ENCODE measurements at regions not wholly inside any gene's neighbourhood (a gene's known extent, or its start where the extent isn't known, plus 50 kb on each side); places are given as distances from the start of the nearest gene placed in this dataset.

- Histone ChIP-seq H3K27me3 (ENCODE audit: insufficient read depth, poor library complexity, severe bottlenecking) (no peaks in the 10 kb centered on the region), H3K27ac (replicated peaks) (no peak overlapping the region), H3K4me3 (replicated peaks; ENCODE audit: insufficient read depth, low read length) (no peak overlapping the region)
- no peak for DNase-seq (ENCODE audit: low read depth in 1 of 2, low spot score in 1 of 2)
- TF ChIP-seq, protein P1, sequence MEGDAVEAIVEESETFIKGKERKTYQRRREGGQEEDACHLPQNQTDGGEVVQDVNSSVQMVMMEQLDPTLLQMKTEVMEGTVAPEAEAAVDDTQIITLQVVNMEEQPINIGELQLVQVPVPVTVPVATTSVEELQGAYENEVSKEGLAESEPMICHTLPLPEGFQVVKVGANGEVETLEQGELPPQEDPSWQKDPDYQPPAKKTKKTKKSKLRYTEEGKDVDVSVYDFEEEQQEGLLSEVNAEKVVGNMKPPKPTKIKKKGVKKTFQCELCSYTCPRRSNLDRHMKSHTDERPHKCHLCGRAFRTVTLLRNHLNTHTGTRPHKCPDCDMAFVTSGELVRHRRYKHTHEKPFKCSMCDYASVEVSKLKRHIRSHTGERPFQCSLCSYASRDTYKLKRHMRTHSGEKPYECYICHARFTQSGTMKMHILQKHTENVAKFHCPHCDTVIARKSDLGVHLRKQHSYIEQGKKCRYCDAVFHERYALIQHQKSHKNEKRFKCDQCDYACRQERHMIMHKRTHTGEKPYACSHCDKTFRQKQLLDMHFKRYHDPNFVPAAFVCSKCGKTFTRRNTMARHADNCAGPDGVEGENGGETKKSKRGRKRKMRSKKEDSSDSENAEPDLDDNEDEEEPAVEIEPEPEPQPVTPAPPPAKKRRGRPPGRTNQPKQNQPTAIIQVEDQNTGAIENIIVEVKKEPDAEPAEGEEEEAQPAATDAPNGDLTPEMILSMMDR (IDR thresholded peaks at IDR 0.05; ENCODE audit: insufficient read depth, low read length): no peak
- TF ChIP-seq, protein P2, sequence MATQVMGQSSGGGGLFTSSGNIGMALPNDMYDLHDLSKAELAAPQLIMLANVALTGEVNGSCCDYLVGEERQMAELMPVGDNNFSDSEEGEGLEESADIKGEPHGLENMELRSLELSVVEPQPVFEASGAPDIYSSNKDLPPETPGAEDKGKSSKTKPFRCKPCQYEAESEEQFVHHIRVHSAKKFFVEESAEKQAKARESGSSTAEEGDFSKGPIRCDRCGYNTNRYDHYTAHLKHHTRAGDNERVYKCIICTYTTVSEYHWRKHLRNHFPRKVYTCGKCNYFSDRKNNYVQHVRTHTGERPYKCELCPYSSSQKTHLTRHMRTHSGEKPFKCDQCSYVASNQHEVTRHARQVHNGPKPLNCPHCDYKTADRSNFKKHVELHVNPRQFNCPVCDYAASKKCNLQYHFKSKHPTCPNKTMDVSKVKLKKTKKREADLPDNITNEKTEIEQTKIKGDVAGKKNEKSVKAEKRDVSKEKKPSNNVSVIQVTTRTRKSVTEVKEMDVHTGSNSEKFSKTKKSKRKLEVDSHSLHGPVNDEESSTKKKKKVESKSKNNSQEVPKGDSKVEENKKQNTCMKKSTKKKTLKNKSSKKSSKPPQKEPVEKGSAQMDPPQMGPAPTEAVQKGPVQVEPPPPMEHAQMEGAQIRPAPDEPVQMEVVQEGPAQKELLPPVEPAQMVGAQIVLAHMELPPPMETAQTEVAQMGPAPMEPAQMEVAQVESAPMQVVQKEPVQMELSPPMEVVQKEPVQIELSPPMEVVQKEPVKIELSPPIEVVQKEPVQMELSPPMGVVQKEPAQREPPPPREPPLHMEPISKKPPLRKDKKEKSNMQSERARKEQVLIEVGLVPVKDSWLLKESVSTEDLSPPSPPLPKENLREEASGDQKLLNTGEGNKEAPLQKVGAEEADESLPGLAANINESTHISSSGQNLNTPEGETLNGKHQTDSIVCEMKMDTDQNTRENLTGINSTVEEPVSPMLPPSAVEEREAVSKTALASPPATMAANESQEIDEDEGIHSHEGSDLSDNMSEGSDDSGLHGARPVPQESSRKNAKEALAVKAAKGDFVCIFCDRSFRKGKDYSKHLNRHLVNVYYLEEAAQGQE (IDR thresholded peaks at IDR 0.05; ENCODE audit: insufficient replicate concordance, low read depth): no peak
- TF ChIP-seq POLR2AphosphoS5 (IDR thresholded peaks at IDR 0.05; ENCODE audit: low read depth): no peak
- no peak for TF ChIP-seq GABPA (IDR thresholded peaks at IDR 0.05; ENCODE audit: low read depth)
- TF ChIP-seq SPI1 (IDR thresholded peaks at IDR 0.05; ENCODE audit: borderline replicate concordance, low read depth): no peak
These were observed 412.0 kb upstream of the ZEB2 start for GRCh38 chr2:144931960-144932359.

GRCh38 chr2:144931480-144931879 is 411.6 kb upstream of the ZEB2 start:
- H3K27ac ChIP-seq (replicated peaks): no peak overlapping the region
- no peaks in the 10 kb centered on the region for H3K27me3 ChIP-seq (ENCODE audit: insufficient read depth, poor library complexity, severe bottlenecking)
- no peak for DNase-seq (ENCODE audit: low read depth in 1 of 2, low spot score in 1 of 2)
- no peak overlapping the region for H3K4me3 ChIP-seq (replicated peaks; ENCODE audit: insufficient read depth, low read length)
- TF ChIP-seq, protein P2 (IDR thresholded peaks at IDR 0.05; ENCODE audit: insufficient replicate concordance, low read depth): no peak
- no peak for TF ChIP-seq SPI1 (IDR thresholded peaks at IDR 0.05; ENCODE audit: borderline replicate concordance, low read depth)
- TF ChIP-seq GABPA (IDR thresholded peaks at IDR 0.05; ENCODE audit: low read depth): no peak

DNA sequence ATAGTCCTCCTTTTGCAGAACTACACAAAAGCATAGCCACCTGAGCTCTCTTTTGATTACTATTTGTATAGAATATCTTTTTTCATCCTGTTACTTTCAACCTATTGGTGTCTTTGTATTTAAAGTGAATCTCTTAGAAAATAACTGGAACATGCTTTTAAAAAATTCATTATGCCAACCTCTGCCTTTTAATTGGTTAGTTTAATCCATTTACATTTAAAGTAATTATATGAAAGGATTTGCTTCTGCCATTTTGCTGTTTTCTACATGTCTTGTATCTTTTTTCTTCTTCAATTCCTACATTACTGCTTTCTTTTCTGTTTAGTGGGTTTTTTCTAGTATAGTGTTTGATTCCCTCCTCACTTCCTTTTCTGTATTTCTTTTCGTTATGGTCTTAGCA is 407.5 kb upstream of the ZEB2 start:
- Histone ChIP-seq H3K27me3 (ENCODE audit: insufficient read depth, poor library complexity, severe bottlenecking) (no peaks in the 10 kb centered on the region), H3K27ac (replicated peaks) (no peak overlapping the region), H3K4me3 (replicated peaks; ENCODE audit: insufficient read depth, low read length) (no peak overlapping the region)
- no peak for DNase-seq (ENCODE audit: low read depth in 1 of 2, low spot score in 1 of 2)
- TF ChIP-seq POLR2AphosphoS5 (IDR thresholded peaks at IDR 0.05; ENCODE audit: low read depth) (no peak), SPI1 (IDR thresholded peaks at IDR 0.05; ENCODE audit: borderline replicate concordance, low read depth) (no peak), GABPA (IDR thresholded peaks at IDR 0.05; ENCODE audit: low read depth) (no peak)
- TF ChIP-seq, protein P1 (IDR thresholded peaks at IDR 0.05; ENCODE audit: insufficient read depth, low read length): no peak
- TF ChIP-seq, protein P2 (IDR thresholded peaks at IDR 0.05; ENCODE audit: insufficient replicate concordance, low read depth): no peak

Measured in HL-60 (cell line).